DMS79 treated with DMSO at 0.1 percent for 48 hours (cell line): ENCODE measurements at regions not wholly inside any gene's neighbourhood (a gene's known extent, or its start where the extent isn't known, plus 50 kb on each side); places are given as distances from the start of the nearest gene placed in this dataset.
"Not testable (repeated sequence)": the region's sequence is repeated elsewhere in the genome, so short reads cannot be mapped to it uniquely, and the experiment has no call there.

Experiments used
- DNase-seq: peaks from one replicate; lab custom pipeline; 2025; lab: John Stamatoyannopoulos, UW

- no peak for DNase-seq
These were observed 314.7 kb upstream of the REG3G start for GRCh38 chr2:78710632-78711375.

DNA sequence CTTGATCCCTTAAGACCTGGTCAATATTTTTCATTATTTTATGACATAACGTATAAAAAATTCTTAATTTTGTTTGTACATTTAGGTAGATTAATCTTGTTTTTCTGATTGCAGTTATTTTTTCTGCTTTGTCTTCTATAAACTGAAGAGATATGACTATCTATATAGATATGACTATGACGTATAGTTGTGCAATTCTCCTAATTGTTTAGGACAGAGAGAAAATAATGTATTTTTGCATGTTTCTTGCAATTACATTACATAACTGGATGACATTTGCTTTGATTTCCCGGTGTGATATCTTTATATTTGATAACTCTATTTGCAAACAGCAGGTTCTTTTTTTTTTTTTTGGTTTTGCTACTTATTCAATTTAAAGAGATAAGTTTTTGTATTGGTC, 310.2 kb upstream of the REG3G start:
- no peak for DNase-seq

GRCh38 chr2:78718024-78718423, 307.5 kb upstream of the REG3G start:
- DNase-seq, result no peak

- no peak for DNase-seq
These were observed 307.0 kb upstream of the REG3G start for GRCh38 chr2:78718473-78718872.

DNA sequence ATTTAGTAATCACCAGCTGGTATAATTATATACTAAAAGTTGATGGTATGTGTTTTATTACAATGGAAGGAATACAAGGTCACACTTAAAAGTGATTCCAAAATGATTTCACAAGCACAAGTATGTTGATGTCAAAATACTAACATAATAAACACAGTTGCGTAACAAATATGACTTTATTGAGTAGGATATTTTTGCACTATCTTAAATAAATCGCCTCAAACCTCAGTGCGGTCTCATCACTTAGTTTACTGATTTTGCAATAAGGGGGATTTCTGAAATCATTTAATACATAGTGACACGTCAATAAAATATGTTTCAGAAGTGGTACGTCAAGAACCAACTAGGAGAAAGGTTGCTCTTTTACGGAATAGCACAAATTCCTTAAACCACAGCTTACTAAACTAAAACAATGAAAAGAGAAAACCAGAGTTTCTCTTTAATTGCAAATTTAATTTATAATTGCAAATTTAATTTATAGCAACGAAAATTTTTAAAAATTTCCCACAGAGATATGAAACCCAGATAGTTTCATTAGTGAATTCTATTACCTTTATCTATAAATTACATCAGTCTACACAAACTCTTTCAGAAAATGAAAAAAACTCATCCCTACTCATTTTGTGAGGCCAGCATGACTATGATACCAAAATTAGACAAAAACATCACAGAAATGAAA, 304.0 kb upstream of the REG3G start:
- DNase-seq, result no peak

DNA sequence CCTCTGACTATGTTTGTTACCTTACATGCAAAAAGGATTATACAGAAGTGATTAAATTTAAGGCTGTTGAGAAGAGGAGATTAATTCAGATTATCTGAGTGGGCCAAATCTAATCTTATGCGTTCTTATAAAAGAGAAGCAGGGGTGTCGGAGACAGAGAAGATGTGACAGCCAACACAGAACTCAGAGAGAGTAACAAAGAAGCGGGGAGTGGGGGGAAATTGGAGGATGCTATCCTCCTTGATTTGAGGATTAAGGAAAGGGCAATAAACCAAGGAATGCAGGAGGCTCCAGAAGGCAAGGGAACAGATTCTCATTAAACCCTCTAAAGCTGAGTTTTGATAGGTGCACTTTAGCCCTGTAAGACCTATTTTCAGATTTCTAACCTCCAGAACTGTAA, 291.3 kb upstream of the REG3G start:
- no peak for DNase-seq

GRCh38 chr2:78739282-78739681, 286.2 kb upstream of the REG3G start:
- DNase-seq, result no peak

DNA sequence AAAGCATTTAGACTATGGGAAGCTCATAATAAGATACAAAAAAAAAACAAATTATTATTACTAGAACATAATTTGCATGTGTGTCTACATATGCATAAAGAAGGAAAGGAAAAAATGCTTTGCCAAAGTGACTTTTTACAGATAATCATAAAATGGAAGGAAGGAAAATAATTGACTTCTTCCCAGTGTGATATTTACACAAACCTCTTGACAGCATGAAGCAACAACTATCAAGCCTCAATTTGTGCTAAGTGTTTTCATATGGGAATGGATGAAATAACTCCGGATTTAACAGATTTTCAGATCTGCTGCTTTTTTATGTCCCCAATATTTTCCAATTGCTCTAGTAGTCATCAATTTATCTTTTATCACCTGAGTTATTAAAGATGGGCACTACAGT, 275.9 kb upstream of the REG3G start:
- no peak for DNase-seq

GRCh38 chr2:78750219-78750618, 275.3 kb upstream of the REG3G start:
- DNase-seq, result no peak

DNA sequence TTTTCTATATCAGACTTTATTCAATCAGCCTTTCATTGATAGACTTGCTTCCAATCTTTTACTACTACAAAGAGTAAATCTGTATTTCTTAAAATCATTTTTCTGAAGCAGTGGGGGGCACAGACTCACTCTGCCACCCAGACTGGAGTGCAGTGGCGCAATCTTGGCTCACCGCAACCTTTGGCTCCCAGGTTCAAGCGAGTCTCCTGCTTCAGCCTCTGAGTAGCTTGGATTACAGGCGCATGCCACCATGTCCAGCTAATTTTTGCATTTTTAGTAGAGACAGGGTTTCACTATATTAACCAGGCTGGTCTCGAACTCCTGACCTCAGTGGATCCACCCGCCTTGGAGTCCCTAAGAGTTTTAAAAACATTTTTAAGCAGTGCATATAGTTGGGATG, 270.6 kb upstream of the REG3G start:
- no peak for DNase-seq

- DNase-seq, result no peak
These were observed 268.3 kb upstream of the REG3G start for GRCh38 chr2:78757191-78757590.

DNA sequence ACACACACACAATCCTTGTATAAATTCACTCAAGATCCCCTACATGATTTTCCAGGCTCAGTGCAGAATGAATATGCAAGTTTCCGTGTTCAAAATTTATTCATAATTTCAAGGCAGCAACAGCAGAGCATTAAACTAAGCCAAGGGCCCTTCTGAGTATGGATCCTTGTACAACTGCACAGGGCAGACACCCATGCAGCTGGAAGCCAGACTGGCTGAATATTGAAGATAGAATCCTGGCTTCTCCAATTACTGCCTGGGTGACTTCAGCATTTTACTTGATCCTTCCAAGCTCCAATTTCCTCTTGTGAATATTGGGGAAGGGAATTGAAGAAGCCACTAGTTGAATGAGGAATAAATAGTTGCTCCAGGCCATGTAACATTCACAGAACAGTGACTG, 267.9 kb upstream of the REG3G start:
- no peak for DNase-seq

GRCh38 chr2:78758765-78759164, 266.7 kb upstream of the REG3G start:
- DNase-seq, result not testable (repeated sequence)

- no peak for DNase-seq
These were observed 259.0 kb upstream of the REG3G start for GRCh38 chr2:78766459-78766858.

GRCh38 chr2:78768016-78768415, 257.5 kb upstream of the REG3G start:
- no peak for DNase-seq

GRCh38 chr2:78775291-78775690, 250.2 kb upstream of the REG3G start:
- DNase-seq, result no peak

- no peak for DNase-seq
These were observed 246.6 kb upstream of the REG3G start for GRCh38 chr2:78778756-78779510.

- no peak for DNase-seq
These were observed 245.7 kb upstream of the REG3G start for GRCh38 chr2:78779761-78780160.

DNA sequence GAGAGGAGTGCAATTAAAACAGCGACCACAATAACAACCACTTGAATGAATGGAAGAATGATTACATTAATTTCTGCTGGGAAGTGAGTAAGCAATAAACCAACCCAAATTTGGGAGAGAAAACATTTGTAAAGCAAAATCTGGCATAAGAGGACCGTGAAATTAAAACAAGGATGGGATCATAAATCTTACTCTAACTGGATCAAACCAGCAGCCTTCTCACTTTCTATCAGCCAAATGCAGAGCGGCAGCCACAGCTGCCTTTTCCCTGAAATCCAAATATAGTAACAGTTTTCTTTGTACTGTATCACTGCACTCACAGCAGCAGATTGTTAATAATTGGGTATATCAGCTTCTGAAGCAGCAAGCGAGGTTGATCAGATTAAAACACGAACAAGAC, 245.2 kb upstream of the REG3G start:
- peak; percentile 75 for DNase-seq

DNA sequence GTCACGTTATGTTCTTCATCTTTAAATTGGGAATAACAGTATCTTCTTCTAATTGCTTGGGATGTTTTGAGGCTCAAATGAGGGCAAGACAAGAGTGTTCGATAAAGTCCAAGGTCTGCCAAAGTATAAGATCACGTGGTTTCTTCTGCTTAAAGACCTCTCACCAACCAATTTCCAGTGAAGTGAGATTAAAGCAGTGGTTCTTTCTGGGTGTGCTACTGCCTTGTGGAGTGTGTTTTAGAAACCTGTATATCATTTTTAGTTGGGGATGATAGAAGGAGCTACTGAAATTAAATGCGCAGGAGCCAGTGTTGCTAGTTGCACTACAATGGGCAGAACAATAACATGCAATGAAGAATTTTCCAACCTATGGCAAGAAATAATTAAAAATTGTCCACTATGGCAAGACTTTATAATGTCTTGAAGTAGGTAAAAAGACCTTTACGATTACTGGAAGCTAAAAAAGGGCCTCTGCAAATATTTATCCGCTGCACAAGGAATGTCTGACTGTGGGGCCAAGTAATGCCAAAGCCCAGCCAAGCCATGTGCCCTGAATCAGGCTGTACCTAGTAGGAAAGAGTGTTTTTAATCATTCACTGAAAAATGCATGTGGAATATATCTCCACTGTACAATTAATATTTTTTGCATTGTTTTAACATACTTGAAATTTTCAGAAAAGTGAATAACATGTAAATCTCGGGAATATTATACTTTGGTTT, 244.5 kb upstream of the REG3G start:
- no peak for DNase-seq

- DNase-seq, result no peak
These were observed 243.3 kb upstream of the REG3G start for GRCh38 chr2:78782196-78782595.

DNA sequence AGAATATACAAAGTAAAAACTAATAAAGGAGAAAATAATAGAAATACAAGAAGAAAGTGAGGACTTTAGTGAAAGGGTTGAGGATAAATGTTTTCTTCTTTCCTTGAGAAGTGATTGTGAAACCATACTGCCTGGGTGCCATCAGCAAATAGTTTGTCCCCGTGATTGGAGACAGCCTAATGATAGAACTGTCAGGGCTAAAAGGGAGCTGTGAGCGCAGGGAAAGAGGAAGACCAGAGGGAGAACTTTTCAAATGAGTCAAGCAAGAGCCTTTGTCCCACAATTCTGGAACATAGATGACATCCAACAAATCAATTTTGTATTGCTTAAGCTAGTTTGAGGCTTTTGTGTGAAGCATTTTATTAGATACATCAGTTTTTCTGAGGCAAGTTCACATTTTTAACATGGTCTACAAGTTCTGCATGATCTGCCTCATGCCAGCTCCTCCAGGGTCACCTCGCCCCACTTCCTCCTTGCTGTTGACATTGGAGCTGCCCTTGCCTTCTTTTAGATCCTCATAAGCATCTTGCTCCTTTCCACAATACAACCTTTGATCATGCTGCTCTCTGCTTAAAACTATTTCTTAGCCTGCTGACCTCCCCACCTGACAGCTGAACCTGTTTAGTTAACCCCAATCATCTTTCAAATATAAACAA, 213.4 kb upstream of the REG3G start:
- DNase-seq, result no peak
